NB4 (cell line): ENCODE measurements at regions not wholly inside any gene's neighbourhood (a gene's known extent, or its start where the extent isn't known, plus 50 kb on each side); places are given as distances from the start of the nearest gene placed in this dataset.

Experiments
- DNase-seq: peaks from one replicate; pipeline ENCODE4 v3.0.0; 2010; ENCODE audit warnings: low read depth
- H3K4me3 ChIP-seq: one replicate; pipeline ENCODE4 v1.5.1; 2011; ENCODE audit warnings: mild to moderate bottlenecking, low read depth, low read length, moderate library complexity
- CTCF ChIP-seq: IDR thresholded peaks from one replicate; pipeline ENCODE4 v1.5.1; 2012; ENCODE audit warnings: low read depth, low read length
- MAX ChIP-seq: IDR thresholded peaks from 2 replicates; pipeline ENCODE4 v1.6.1; 2011; ENCODE audit warnings: low read depth, low read length
- MYC ChIP-seq: IDR thresholded peaks from 2 replicates; pipeline ENCODE4 v1.6.1; 2011; ENCODE audit warnings: low read depth, low read length
- POLR2A ChIP-seq: IDR thresholded peaks from 2 replicates; pipeline ENCODE4 v1.6.1; 2011; ENCODE audit warnings: mild to moderate bottlenecking; ENCODE audit not compliant: insufficient read length; ENCODE audit errors: extremely low read depth

- H3K4me3 ChIP-seq: no peak overlapping the region
- TF ChIP-seq POLR2A (no peak), MAX (no peak), MYC (no peak), CTCF (no peak)
- no peak for DNase-seq
These were observed 76.7 kb downstream of the C16orf95 start for GRCh38 chr16:87240211-87241136.

- TF ChIP-seq CTCF (no peak), POLR2A (no peak), MYC (no peak), MAX (no peak)
- no peak overlapping the region for H3K4me3 ChIP-seq
- no peak for DNase-seq
These were observed 75.9 kb downstream of the C16orf95 start for GRCh38 chr16:87241137-87241771.

- DNase-seq: no peak
- no peak overlapping the region for H3K4me3 ChIP-seq
- TF ChIP-seq MYC: no peak
- TF ChIP-seq MAX: no peak
- no peak for TF ChIP-seq CTCF
- TF ChIP-seq POLR2A: no peak
These were observed 73.7 kb downstream of the C16orf95 start for GRCh38 chr16:87243478-87243877.

- no peak for TF ChIP-seq MAX
- TF ChIP-seq CTCF: no peak
- no peak for TF ChIP-seq POLR2A
- no peak for TF ChIP-seq MYC
- peak; percentile 21 for DNase-seq
- H3K4me3 ChIP-seq: no peak overlapping the region
These were observed 72.5 kb downstream of the C16orf95 start for GRCh38 chr16:87244636-87245197.

GRCh38 chr16:87245511-87245910 is 71.7 kb downstream of the C16orf95 start:
- no peak overlapping the region for H3K4me3 ChIP-seq
- DNase-seq: no peak
- TF ChIP-seq POLR2A: no peak
- no peak for TF ChIP-seq MAX
- no peak for TF ChIP-seq CTCF
- TF ChIP-seq MYC: no peak
